Natural killer cell treated with Interleukin-12 subunit alpha and Interleukin-12 subunit beta and Interleukin-15 and Interleukin-18, amount 100 ng/mL, for 72 hours (primary cell): ENCODE measurements at regions not wholly inside any gene's neighbourhood (a gene's known extent, or its start where the extent isn't known, plus 50 kb on each side); places are given as distances from the start of the nearest gene placed in this dataset.

Experiments
- ATAC-seq, 2 donors: fragments of 150-1000 bp; cut with Tn5 transposase in 1 of 2; sonication (Bioruptor Pico), chemical (Tn5 transposase) in 1 of 2; 2 replicates each; pipeline ENCODE4 v1.10.0; 2021
- DNase-seq: peaks from one replicate; pipeline ENCODE4 v3.0.0; 2022; ENCODE audit warnings: low spot score
- H3K27ac Mint-ChIP-seq, 2 donors: 1 replicate in 1 of 2; 2 replicates in 1 of 2; pipeline ENCODE4 v1.8.0; 2022; ENCODE audit warnings: mixed read lengths in 2 of 2, mild to moderate bottlenecking in 1 of 2, moderate library complexity in 1 of 2
- H3K27me3 Mint-ChIP-seq, 2 donors: 1 replicate in 1 of 2; 2 replicates in 1 of 2; pipeline ENCODE4 v1.8.0; 2022; ENCODE audit warnings: mixed read lengths in 2 of 2
- H3K36me3 Mint-ChIP-seq: one replicate; pipeline ENCODE4 v1.8.0; 2022; ENCODE audit warnings: mixed read lengths
- H3K4me1 Mint-ChIP-seq, 2 donors: 1 replicate in 1 of 2; 2 replicates in 1 of 2; pipeline ENCODE4 v1.8.0; 2022; ENCODE audit warnings: low read depth in 2 of 2, mixed read lengths in 2 of 2, mild to moderate bottlenecking in 1 of 2
- H3K4me3 Mint-ChIP-seq: one replicate; pipeline ENCODE4 v1.8.0; 2022; ENCODE audit warnings: mixed read lengths
- H3K9me3 Mint-ChIP-seq: 2 replicates; pipeline ENCODE4 v1.8.0; 2022; ENCODE audit warnings: mixed read lengths

DNA sequence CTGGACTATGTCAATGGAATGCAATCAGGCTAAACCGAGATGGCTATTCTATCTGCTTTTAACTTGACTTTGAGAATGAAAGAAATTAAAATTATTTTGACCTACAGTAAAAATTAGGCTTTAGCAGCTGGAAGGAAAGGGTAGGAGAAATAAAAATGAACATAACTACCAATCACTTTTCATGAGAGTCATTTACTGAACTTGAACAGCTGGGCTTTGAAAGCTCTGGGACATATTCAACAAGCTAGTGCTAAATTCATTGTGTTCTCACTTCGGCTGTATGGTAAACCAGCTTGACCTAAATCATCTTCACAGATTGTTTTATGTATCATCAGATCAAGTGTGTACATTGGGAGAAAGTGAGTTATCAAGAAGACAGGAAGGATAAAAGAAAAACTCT lies 161.5 kb upstream of the STXBP5 start:
- H3K36me3 Mint-ChIP-seq, result peaks cover 5% of the 10 kb centered on the region
- no peak overlapping the region for H3K27ac Mint-ChIP-seq
- DNase-seq (no peak), ATAC-seq (no peak)
- peaks cover 2 to 7% of the 10 kb centered on the region in 2 donors for H3K27me3 Mint-ChIP-seq
- H3K4me1 Mint-ChIP-seq, result no peaks in the 10 kb centered on the region
- peaks cover 18% of the 10 kb centered on the region for H3K9me3 Mint-ChIP-seq
- H3K4me3 Mint-ChIP-seq, result no peak overlapping the region

DNA sequence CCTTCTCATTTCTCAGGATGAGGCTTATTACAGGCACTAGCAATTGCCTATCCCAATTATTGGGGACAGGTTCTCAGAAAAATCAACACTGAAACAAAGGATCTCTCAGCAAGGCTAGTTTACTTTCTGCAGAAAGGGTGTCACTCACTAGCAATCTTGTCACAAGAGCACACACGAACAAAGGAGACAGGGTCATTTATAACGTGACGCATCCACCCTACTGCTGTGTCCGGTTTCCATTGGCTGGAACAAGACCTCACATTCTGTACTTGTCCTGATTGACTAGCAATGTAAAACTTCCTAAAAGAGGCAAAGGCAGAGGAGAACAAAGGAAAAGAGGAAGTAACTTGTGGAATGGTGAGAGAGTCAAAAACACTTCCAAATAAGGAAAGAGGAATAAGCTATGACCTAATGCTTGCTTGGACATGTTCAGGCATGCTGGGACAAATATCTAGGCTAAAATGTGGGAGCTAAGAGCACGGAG lies 160.2 kb upstream of the STXBP5 start:
- Mint-ChIP-seq H3K4me1 (no peaks in the 10 kb centered on the region), H3K27ac (no peak overlapping the region), H3K4me3 (no peak overlapping the region), H3K9me3 (peaks cover 19% of the 10 kb centered on the region), H3K27me3 (peaks cover 2 to 9% of the 10 kb centered on the region in 2 donors), H3K36me3 (peaks cover 5% of the 10 kb centered on the region)
- DNase-seq, result no peak
- ATAC-seq, result no peak

DNA sequence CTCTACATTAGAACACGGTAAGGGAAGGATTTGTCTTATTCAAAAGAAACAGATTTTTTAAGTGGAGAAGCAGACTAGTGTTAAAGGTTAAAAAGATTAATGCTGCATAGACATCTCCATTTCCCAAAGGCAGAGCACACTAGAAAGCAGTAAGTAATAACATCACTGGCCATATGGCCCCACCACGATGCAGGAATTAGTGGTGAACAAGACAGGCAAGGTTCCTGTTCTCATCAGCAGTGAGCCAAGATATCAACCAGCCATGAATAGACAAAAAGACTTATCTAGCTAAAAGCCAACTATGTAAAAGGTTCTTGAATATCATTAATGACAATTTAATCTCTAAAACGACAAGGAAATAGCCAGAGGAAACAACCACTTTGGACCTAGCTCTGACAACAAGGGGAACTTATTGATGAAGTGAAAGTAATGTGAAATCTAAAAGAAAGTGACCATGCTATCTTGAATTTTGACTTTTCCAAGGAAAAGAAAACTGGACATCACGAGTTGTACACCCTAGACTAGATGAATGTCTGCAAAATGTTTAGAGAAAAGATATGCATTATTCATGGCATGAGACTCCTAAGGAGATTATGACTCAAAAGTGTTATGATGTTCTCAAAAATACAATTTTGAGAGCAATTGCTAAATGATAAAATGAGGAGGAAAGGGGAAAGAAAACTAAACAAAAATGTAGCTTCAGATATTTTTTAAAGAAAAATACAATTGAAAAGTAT lies 157.9 kb upstream of the STXBP5 start:
- no peak for DNase-seq
- Mint-ChIP-seq H3K27me3 (peaks cover 2 to 16% of the 10 kb centered on the region in 2 donors), H3K36me3 (peaks cover 5% of the 10 kb centered on the region), H3K4me1 (no peaks in the 10 kb centered on the region), H3K9me3 (peaks cover 22% of the 10 kb centered on the region), H3K27ac (no peak overlapping the region), H3K4me3 (no peak overlapping the region)
- ATAC-seq, result no peak

DNA sequence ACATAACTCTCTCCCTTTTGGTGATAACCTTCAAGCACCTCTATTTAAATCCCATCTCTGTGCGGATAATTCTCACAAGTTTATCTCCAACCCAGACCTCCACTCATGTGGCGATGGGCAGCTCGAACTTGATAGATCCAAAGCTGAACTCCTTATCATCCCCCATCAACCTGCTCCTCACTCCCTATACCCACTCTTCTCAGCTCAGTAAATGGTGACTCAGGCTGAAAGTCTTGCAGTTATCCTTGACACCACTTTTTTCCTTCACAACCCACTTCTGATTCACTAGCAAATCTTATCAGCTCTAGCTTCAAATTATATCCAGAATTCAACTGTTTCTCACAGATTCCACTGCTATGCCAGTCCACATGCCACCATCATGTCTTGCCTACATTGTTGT lies 155.3 kb upstream of the STXBP5 start:
- Mint-ChIP-seq H3K4me1 (no peaks in the 10 kb centered on the region), H3K27ac (no peak overlapping the region), H3K4me3 (no peak overlapping the region), H3K36me3 (peaks cover 2% of the 10 kb centered on the region), H3K27me3 (peaks cover 0 to 17% of the 10 kb centered on the region in 2 donors), H3K9me3 (peaks cover 15% of the 10 kb centered on the region)
- ATAC-seq (no peak), DNase-seq (no peak)

DNA sequence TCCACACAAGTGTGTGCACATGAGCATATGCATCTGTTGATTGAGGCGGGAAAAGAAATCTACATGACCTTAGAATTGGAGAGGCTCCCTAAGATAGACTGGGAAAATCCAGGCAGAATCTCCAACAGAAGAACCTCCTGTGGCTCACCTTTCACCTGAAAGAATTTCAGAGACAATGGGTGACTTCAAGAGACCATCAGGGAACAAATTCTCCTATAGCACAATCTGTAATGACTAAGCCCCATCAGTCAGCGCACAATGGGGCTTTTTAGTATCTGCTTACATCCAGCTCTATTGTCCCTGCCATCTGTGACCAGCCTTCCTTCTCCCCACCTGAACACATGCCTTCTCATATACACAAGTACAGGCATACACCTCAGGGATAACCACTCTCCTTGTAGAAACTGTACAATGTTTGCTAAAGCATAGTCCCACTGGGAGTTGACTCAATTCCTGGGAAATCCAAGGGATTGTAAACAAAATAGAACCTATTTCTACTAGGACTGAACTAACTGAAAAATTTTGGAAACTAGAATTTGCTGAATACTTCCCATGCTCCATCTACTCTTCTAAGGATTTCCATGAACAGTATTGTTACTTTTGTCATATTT lies 150.8 kb upstream of the STXBP5 start:
- Mint-ChIP-seq H3K4me3 (no peak overlapping the region), H3K9me3 (peaks cover 7% of the 10 kb centered on the region), H3K36me3 (no peaks in the 10 kb centered on the region), H3K27me3 (peaks cover 0 to 17% of the 10 kb centered on the region in 2 donors), H3K4me1 (no peaks in the 10 kb centered on the region), H3K27ac (no peak overlapping the region)
- ATAC-seq, result no peak
- no peak for DNase-seq

DNA sequence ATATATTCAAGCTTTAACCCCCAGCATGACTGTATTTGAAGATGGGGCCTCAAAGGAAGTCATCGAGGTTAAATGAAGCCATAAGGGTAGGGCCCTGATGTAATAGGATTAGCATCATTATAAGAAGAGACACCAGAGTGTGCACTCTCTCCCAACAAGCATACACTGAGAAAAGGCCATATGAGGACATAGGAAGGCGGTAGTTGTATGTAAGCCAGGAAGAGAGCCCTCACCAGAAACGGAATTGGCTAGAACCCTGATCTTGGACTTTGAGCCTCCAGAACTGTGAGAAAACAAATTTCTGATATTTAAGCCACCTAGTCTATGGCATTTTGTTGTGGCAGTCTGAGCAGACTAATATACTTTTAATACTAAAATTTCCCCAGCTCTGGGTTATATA lies 150.1 kb upstream of the STXBP5 start:
- no peak overlapping the region for H3K27ac Mint-ChIP-seq
- no peak for DNase-seq
- ATAC-seq, result no peak
- no peaks in the 10 kb centered on the region for H3K4me1 Mint-ChIP-seq
- no peak overlapping the region for H3K4me3 Mint-ChIP-seq
- H3K27me3 Mint-ChIP-seq, result peaks cover 0 to 14% of the 10 kb centered on the region in 2 donors
- no peaks in the 10 kb centered on the region for H3K36me3 Mint-ChIP-seq
- peaks cover 5% of the 10 kb centered on the region for H3K9me3 Mint-ChIP-seq

DNA sequence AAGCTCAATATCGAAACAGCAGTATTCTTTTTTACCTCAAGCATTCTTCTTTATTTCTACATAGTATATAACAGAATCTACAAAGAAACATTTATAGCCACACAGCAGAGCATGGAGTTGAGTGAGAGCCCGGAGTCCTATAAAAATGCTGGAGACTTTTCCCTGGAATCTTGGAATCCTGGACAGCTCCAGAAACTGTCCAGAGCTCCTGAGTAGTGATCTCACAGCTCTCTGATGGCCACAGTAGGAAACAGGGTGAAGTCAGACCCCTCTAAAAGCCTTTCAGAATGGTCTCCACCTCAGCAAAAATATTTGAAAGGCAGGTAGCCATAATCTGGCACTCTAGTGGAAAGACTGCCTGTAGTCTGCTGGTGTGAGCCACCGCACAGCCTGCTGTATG lies 149.3 kb upstream of the STXBP5 start:
- no peaks in the 10 kb centered on the region for H3K4me1 Mint-ChIP-seq
- no peak for ATAC-seq
- H3K36me3 Mint-ChIP-seq, result no peaks in the 10 kb centered on the region
- H3K27me3 Mint-ChIP-seq, result peaks cover 0 to 8% of the 10 kb centered on the region in 2 donors
- no peak for DNase-seq
- H3K4me3 Mint-ChIP-seq, result no peak overlapping the region
- H3K27ac Mint-ChIP-seq, result no peak overlapping the region
- no peaks in the 10 kb centered on the region for H3K9me3 Mint-ChIP-seq

DNA sequence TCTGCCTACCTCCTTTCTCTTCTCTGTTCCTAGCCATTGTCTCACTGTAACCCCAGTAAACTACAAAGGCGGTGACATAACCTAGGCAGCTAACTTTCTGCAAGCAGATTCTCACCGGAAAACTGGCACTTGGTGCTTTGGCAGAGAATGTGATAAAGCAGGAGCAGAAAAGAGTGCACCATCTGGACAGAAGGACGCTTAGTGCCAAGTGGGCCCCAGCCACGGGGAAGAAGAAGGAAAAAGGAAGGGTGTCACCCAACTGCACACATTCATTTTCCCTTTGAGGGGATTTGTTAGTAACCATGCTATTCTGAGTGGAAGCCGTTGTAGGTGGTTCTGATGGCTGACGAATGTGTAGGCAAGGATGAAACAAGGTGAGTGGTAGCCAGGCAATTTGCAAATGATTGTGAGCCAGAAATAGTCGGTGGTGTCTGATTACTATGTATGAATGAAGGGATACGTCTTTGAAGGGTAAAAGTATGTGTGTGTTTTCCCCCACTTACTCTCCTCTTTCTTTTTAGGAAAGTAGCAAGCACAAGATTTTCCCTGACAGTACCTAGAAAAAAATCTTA lies 148.3 kb upstream of the STXBP5 start:
- no peak for ATAC-seq
- no peaks in the 10 kb centered on the region for H3K4me1 Mint-ChIP-seq
- no peaks in the 10 kb centered on the region for H3K9me3 Mint-ChIP-seq

DNA sequence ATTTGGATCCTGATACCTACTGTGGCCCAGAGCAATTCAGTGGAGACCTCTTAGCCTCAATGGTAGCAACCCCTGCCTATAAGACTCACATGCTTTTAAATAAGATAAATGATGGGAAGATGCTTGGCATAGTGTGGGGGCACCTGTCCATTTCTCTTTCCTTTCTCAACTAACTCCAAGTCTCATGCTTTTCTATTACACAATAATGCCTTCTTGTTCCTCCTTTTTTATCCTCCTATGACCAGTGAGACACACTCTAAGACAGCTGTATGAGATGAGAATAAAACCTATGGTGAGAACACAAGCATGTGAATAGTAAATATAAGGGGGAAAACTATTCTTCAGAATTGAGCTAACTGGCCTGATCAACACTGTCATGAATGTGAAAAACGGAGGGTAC lies 147.0 kb upstream of the STXBP5 start:
- DNase-seq (no peak), ATAC-seq (no peak)
- Mint-ChIP-seq H3K27ac (no peak overlapping the region), H3K36me3 (no peaks in the 10 kb centered on the region), H3K4me3 (no peak overlapping the region), H3K27me3 (peaks cover 0 to 3% of the 10 kb centered on the region in 2 donors), H3K9me3 (no peaks in the 10 kb centered on the region), H3K4me1 (no peaks in the 10 kb centered on the region)

More for the DNA sequence above, 148.3 kb upstream of the STXBP5 start:
- no peak overlapping the region for H3K4me3 Mint-ChIP-seq
- H3K27ac Mint-ChIP-seq, result no peak overlapping the region
- DNase-seq, result no peak
- H3K27me3 Mint-ChIP-seq, result peaks cover 0 to 8% of the 10 kb centered on the region in 2 donors
- H3K36me3 Mint-ChIP-seq, result no peaks in the 10 kb centered on the region

DNA sequence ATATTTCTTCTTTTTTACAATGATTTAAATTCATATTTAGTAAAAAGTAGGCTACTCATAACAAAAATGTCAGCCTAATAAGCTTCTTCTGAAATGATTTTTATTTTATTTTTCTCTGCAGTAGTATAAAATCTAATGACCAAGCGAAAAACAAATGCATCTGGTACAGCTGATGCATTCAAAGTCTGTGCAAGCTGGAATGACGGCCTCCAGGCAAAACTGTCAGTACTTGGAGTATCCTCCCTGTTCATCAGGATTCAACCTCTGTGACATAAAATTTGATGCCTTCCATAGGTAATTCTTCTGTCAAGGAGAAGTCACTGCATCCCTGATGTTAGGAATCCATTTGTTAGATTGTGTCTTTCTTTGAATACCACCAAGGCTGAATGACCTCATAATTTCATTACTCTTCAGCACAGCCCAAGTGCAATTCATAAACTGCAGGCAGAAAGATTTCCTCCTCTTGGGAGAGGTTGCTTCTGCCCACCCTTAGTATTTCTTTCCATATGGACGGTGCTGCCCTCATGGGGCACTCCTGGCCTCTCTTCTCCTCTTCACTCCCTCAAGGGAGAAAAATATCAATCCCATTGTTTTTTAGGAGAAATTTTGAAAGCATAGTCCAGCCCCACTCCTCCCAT lies 146.4 kb upstream of the STXBP5 start:
- H3K9me3 Mint-ChIP-seq, result no peaks in the 10 kb centered on the region
- no peaks in the 10 kb centered on the region for H3K4me1 Mint-ChIP-seq
- ATAC-seq (no peak), DNase-seq (no peak)
- H3K4me3 Mint-ChIP-seq, result no peak overlapping the region
- H3K27ac Mint-ChIP-seq, result no peak overlapping the region
- H3K36me3 Mint-ChIP-seq, result no peaks in the 10 kb centered on the region
- no peaks in the 10 kb centered on the region for H3K27me3 Mint-ChIP-seq

DNA sequence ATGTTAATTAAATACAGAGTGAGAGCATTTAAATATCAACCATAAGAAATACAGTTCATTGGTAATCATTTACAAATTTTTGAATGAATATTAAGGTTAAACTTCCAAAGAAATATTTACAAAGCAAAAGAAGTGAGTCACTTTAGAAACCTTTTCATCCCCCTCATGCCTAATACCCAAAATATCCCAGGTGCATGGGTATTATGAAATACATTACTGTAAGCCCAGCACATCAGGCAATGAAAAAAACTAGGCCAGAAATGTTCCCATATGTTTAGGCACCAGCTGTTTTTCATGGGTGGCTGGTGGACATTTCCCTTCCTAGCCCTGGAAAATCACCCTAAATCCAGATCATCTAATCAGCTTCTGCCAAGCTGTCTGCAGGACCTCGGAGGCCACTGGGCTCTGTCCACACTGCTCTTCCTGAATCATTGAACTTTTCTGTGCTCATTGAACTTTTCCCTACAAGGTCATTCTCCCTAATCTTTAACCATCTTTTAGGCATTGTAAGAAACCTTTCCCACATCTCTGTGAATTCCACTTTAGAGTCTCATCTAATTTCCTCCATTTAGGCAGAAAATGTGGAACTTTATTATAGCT lies 145.3 kb upstream of the STXBP5 start:
- no peaks in the 10 kb centered on the region for H3K4me1 Mint-ChIP-seq
- no peak for ATAC-seq

DNA sequence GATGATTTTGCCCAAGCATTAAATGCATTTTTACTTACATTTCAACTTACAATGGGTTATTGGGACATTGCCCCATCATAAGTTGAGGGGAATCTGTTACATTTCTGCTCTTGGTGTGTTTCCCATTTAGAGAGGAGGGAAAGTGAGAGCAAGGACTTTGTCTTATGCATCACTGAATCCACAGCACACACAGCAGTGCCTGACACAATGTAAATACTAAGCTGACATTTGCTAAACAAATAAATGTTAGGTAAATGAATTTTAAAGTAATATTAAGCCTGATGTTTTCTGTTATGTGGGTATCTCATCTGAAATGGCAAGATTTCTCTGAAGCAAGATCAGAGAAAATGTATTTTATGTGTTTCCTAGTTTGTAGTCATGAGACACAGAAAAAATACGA lies 143.6 kb upstream of the STXBP5 start:
- ATAC-seq, result no peak
- H3K27ac Mint-ChIP-seq, result no peak overlapping the region
- peaks cover 8 to 9% of the 10 kb centered on the region in 2 donors for H3K4me1 Mint-ChIP-seq
- H3K36me3 Mint-ChIP-seq, result no peaks in the 10 kb centered on the region
- H3K27me3 Mint-ChIP-seq, result no peaks in the 10 kb centered on the region
- H3K9me3 Mint-ChIP-seq, result no peaks in the 10 kb centered on the region
- DNase-seq, result no peak
- H3K4me3 Mint-ChIP-seq, result no peak overlapping the region

More for the DNA sequence above, 145.3 kb upstream of the STXBP5 start:
- DNase-seq, result no peak
- Mint-ChIP-seq H3K9me3 (no peaks in the 10 kb centered on the region), H3K4me3 (no peak overlapping the region), H3K27ac (no peak overlapping the region), H3K36me3 (no peaks in the 10 kb centered on the region), H3K27me3 (no peaks in the 10 kb centered on the region)

DNA sequence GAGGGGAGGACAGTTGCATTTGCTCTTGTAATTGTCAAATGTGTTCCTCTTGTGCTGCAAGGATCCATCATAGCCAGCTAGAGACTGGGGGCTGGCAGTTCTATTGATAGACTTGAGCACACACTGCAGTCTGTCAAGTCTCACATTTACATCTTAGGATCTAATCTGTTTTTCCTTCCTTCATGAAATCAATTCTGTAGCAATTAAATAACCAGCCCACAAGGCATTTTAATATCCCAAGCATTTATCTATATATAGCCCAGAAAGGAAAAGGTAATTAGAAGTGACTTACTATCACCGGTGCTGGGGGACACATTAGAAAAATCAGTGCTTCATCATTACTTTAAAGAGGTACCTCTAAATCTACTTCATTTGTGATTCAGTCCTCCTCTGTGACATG lies 143.0 kb upstream of the STXBP5 start:
- no peaks in the 10 kb centered on the region for H3K27me3 Mint-ChIP-seq
- no peaks in the 10 kb centered on the region for H3K36me3 Mint-ChIP-seq
- no peak overlapping the region for H3K4me3 Mint-ChIP-seq
- no peak overlapping the region for H3K27ac Mint-ChIP-seq
- H3K9me3 Mint-ChIP-seq, result no peaks in the 10 kb centered on the region
- DNase-seq (no peak), ATAC-seq (no peak)
- peaks cover 8 to 10% of the 10 kb centered on the region in 2 donors for H3K4me1 Mint-ChIP-seq
